ENCODE measurements at regions not wholly inside any gene's neighbourhood (a gene's known extent, or its start where the extent isn't known, plus 50 kb on each side); places are given as distances from the start of the nearest gene placed in this dataset.

GRCh38 chr22:48891688-48892577, 935.7 kb downstream of the BRD1 start:
- TF ChIP-seq CTCF (IDR thresholded peaks at IDR 0.05) (no peak), ZFX (IDR thresholded peaks at IDR 0.05; ENCODE audit: borderline replicate concordance) (no peak)
- H3K27ac ChIP-seq, result no peak overlapping the region

- no peak for TF ChIP-seq CTCF (IDR thresholded peaks at IDR 0.05)
- no peak for TF ChIP-seq ZFX (IDR thresholded peaks at IDR 0.05; ENCODE audit: borderline replicate concordance)
- H3K27ac ChIP-seq, result no peak overlapping the region
Measured at GRCh38 chr22:48890693-48891554, 936.7 kb downstream of the BRD1 start.

- H3K27ac ChIP-seq, result no peak overlapping the region
- TF ChIP-seq CTCF (IDR thresholded peaks at IDR 0.05) (no peak), ZFX (IDR thresholded peaks at IDR 0.05; ENCODE audit: borderline replicate concordance) (no peak)
Measured at GRCh38 chr22:48889887-48890692, 937.6 kb downstream of the BRD1 start.

GRCh38 chr22:48889209-48889830, 938.4 kb downstream of the BRD1 start:
- no peak overlapping the region for H3K27ac ChIP-seq

GRCh38 chr22:48888466-48889208, 939.0 kb downstream of the BRD1 start:
- no peak for TF ChIP-seq ZFX (IDR thresholded peaks at IDR 0.05; ENCODE audit: borderline replicate concordance)
- no peak overlapping the region for H3K27ac ChIP-seq

More at GRCh38 chr22:48889209-48889830, 938.4 kb downstream of the BRD1 start:
- TF ChIP-seq ZFX (IDR thresholded peaks at IDR 0.05; ENCODE audit: borderline replicate concordance), result no peak
- TF ChIP-seq CTCF (IDR thresholded peaks at IDR 0.05), result no peak

GRCh38 chr22:48887394-48888332, 940.0 kb downstream of the BRD1 start:
- TF ChIP-seq CTCF (IDR thresholded peaks at IDR 0.05), result no peak
- H3K27ac ChIP-seq, result no peak overlapping the region
